ENCODE measurements at regions not wholly inside any gene's neighbourhood (a gene's known extent, or its start where the extent isn't known, plus 50 kb on each side); places are given as distances from the start of the nearest gene placed in this dataset.

DNA sequence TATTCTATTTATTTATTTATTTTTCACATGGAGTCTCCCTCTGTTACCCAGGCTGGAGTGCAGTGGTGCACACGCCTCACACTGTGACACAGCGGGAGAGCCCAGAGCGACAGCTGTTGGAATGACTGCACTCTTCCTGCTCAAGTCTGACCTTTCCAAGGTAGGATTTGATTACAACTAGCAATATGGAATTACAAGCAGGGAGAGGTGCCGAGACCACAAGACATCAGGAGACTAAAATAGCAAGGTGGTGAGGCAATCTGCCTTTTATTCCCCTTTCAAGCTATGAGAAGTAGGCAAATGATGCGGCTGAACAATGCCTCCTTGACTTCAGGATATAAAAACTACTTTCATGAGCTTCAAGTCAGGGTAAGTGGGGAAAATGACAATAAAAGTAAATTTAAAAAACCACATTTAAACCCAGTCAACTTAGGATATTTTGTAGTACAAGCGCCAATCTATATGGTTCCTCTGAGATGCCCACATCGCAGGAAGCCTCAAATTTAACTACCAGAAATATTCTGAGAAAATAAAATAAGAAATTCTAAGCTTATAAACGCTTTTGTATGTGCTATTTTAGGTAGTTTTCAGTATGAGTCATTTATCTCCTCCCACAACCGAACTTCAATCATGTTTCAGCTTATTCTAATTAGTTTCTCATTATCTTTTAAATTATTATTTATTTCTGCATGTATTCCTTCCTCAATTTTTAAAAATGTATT, 146.9 kb upstream of the SGK1 start:
- TF ChIP-seq, protein P1, sequence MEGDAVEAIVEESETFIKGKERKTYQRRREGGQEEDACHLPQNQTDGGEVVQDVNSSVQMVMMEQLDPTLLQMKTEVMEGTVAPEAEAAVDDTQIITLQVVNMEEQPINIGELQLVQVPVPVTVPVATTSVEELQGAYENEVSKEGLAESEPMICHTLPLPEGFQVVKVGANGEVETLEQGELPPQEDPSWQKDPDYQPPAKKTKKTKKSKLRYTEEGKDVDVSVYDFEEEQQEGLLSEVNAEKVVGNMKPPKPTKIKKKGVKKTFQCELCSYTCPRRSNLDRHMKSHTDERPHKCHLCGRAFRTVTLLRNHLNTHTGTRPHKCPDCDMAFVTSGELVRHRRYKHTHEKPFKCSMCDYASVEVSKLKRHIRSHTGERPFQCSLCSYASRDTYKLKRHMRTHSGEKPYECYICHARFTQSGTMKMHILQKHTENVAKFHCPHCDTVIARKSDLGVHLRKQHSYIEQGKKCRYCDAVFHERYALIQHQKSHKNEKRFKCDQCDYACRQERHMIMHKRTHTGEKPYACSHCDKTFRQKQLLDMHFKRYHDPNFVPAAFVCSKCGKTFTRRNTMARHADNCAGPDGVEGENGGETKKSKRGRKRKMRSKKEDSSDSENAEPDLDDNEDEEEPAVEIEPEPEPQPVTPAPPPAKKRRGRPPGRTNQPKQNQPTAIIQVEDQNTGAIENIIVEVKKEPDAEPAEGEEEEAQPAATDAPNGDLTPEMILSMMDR (IDR thresholded peaks at IDR 0.05), result no peak
- TF ChIP-seq EZH2 (IDR thresholded peaks at IDR 0.05), result no peak
- TF ChIP-seq EZH2phosphoT487 (IDR thresholded peaks at IDR 0.05), result no peak

Measured in neural progenitor cell (in vitro differentiated cells).